ENCODE measurements at regions not wholly inside any gene's neighbourhood (a gene's known extent, or its start where the extent isn't known, plus 50 kb on each side); places are given as distances from the start of the nearest gene placed in this dataset.

DNA sequence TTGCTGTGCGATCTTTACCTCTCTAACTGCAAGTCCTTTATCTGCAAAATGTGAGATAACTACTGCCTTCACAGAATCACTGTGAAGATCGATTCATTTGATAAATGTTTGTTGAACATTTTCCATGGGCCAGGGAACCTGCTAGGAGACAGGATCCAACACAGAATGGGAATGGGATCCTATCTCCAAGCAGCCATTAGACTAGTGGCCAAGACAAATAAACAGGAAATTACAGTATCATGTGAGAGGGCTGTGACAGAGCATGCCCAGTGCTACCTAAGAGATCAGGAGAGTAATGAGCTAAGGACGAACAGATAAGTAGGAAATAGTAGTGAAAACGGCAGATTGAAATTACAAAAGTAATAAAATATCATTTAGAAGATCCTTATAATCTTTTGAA, 105.7 kb downstream of the GRIN2B start:
- TF ChIP-seq, protein P1, sequence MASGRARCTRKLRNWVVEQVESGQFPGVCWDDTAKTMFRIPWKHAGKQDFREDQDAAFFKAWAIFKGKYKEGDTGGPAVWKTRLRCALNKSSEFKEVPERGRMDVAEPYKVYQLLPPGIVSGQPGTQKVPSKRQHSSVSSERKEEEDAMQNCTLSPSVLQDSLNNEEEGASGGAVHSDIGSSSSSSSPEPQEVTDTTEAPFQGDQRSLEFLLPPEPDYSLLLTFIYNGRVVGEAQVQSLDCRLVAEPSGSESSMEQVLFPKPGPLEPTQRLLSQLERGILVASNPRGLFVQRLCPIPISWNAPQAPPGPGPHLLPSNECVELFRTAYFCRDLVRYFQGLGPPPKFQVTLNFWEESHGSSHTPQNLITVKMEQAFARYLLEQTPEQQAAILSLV (CRISPR knock-in tag; IDR thresholded peaks at IDR 0.05; ENCODE audit: borderline replicate concordance): no peak
- no peak for TF ChIP-seq MTF1 (CRISPR knock-in tag; IDR thresholded peaks at IDR 0.05)
- no peak for TF ChIP-seq ZNF10 (CRISPR knock-in tag; IDR thresholded peaks at IDR 0.05; ENCODE audit: borderline replicate concordance, low read depth)
- TF ChIP-seq CEBPB (IDR thresholded peaks at IDR 0.05; ENCODE audit: borderline replicate concordance, low read depth, low read length): no peak
- TF ChIP-seq SETDB1 (CRISPR knock-in tag; IDR thresholded peaks at IDR 0.05; ENCODE audit: borderline replicate concordance): no peak
- TF ChIP-seq, protein P2, sequence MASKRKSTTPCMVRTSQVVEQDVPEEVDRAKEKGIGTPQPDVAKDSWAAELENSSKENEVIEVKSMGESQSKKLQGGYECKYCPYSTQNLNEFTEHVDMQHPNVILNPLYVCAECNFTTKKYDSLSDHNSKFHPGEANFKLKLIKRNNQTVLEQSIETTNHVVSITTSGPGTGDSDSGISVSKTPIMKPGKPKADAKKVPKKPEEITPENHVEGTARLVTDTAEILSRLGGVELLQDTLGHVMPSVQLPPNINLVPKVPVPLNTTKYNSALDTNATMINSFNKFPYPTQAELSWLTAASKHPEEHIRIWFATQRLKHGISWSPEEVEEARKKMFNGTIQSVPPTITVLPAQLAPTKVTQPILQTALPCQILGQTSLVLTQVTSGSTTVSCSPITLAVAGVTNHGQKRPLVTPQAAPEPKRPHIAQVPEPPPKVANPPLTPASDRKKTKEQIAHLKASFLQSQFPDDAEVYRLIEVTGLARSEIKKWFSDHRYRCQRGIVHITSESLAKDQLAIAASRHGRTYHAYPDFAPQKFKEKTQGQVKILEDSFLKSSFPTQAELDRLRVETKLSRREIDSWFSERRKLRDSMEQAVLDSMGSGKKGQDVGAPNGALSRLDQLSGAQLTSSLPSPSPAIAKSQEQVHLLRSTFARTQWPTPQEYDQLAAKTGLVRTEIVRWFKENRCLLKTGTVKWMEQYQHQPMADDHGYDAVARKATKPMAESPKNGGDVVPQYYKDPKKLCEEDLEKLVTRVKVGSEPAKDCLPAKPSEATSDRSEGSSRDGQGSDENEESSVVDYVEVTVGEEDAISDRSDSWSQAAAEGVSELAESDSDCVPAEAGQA (IDR thresholded peaks at IDR 0.05; ENCODE audit: low read depth): no peak
- TF ChIP-seq, protein P2 (CRISPR knock-in tag; IDR thresholded peaks at IDR 0.05; ENCODE audit: borderline replicate concordance): no peak
- no peak for TF ChIP-seq MED8 (CRISPR knock-in tag; IDR thresholded peaks at IDR 0.05; ENCODE audit: insufficient replicate concordance)

Data from HepG2 (cell line).